Lower lobe of right lung (tissue), 2 donors: ENCODE measurements at regions not wholly inside any gene's neighbourhood (a gene's known extent, or its start where the extent isn't known, plus 50 kb on each side); places are given as distances from the start of the nearest gene placed in this dataset.

Experiments used
- ATAC-seq, 2 donors: fragments of 200-7000 bp; cut with Tn5 transposase; one replicate each; pipeline ENCODE4 v1.9.1; 2020 to 2022; ENCODE audit warnings: mild to moderate bottlenecking in 2 of 2, moderate library complexity in 2 of 2
- DNase-seq: peaks from one replicate; pipeline ENCODE4 v3.0.0-alpha.2; 2020
- H3K27ac ChIP-seq: fragments of 200-600 bp; one replicate; pipeline ENCODE4 v1.8.0; 2022
- H3K27me3 ChIP-seq: fragments of 200-600 bp; one replicate; pipeline ENCODE4 v1.8.0; 2022; ENCODE audit warnings: low read depth
- H3K36me3 ChIP-seq: fragments of 200-600 bp; one replicate; pipeline ENCODE4 v1.8.0; 2022; ENCODE audit warnings: mild to moderate bottlenecking
- H3K4me1 ChIP-seq: fragments of 200-600 bp; one replicate; pipeline ENCODE4 v1.8.0; 2022
- H3K4me3 ChIP-seq: fragments of 200-600 bp; one replicate; pipeline ENCODE4 v1.8.0; 2022; ENCODE audit warnings: mild to moderate bottlenecking
- H3K9me3 ChIP-seq: fragments of 200-600 bp; one replicate; pipeline ENCODE4 v1.8.0; 2022
- CTCF ChIP-seq: fragments of 200-600 bp; IDR thresholded peaks from one replicate; pipeline ENCODE4 v1.8.0; 2022; ENCODE audit warnings: antibody characterized with exemption, mild to moderate bottlenecking
- intact Hi-C: fragments of 100-400 bp; cut with DNase I; formaldehyde crosslinking; loops from one replicate; pipeline ENCODE4 v1.11.0; 2022
- donor health status: DM: no; HTN: yes; CAD: no; lungs with severe emphysema.

GRCh38 chr11:130772266-130773227 lies 143.7 kb downstream of the SNX19 start:
- DNase-seq (no peak), ATAC-seq (peak; percentile 41 to 54)
- no peak for TF ChIP-seq CTCF
- intact Hi-C loops = no loop called here
- peak overlapping the region; percentile 4 for H3K27ac ChIP-seq
- no peaks in the 10 kb centered on the region for H3K27me3 ChIP-seq
- H3K4me3 ChIP-seq = no peak overlapping the region
- no peaks in the 10 kb centered on the region for H3K9me3 ChIP-seq
- H3K36me3 ChIP-seq = no peaks in the 10 kb centered on the region
- peaks cover 9% of the 10 kb centered on the region for H3K4me1 ChIP-seq

- Histone ChIP-seq H3K4me3 (no peak overlapping the region), H3K27me3 (no peaks in the 10 kb centered on the region), H3K4me1 (peaks cover 9% of the 10 kb centered on the region), H3K36me3 (no peaks in the 10 kb centered on the region), H3K9me3 (no peaks in the 10 kb centered on the region), H3K27ac (no peak overlapping the region)
- intact Hi-C loops = no loop called here
- ATAC-seq (no peak), DNase-seq (no peak)
- TF ChIP-seq CTCF = no peak
Observed at GRCh38 chr11:130773244-130773820, 142.9 kb downstream of the SNX19 start.

GRCh38 chr11:130774703-130775102 lies 141.6 kb downstream of the SNX19 start:
- ATAC-seq (no peak), DNase-seq (no peak)
- H3K4me3 ChIP-seq = no peak overlapping the region
- H3K27ac ChIP-seq = no peak overlapping the region
- no peaks in the 10 kb centered on the region for H3K36me3 ChIP-seq
- TF ChIP-seq CTCF = no peak
- intact Hi-C loops = no loop called here
- no peaks in the 10 kb centered on the region for H3K9me3 ChIP-seq
- H3K4me1 ChIP-seq = peaks cover 9% of the 10 kb centered on the region
- no peaks in the 10 kb centered on the region for H3K27me3 ChIP-seq

- H3K36me3 ChIP-seq = no peaks in the 10 kb centered on the region
- no peak for TF ChIP-seq CTCF
- intact Hi-C loops = no loop called here
- no peak overlapping the region for H3K4me3 ChIP-seq
- no peak overlapping the region for H3K27ac ChIP-seq
- DNase-seq (no peak), ATAC-seq (no peak)
- H3K9me3 ChIP-seq = no peaks in the 10 kb centered on the region
- peaks cover 9% of the 10 kb centered on the region for H3K4me1 ChIP-seq
- no peaks in the 10 kb centered on the region for H3K27me3 ChIP-seq
Observed at GRCh38 chr11:130775306-130776060, 140.8 kb downstream of the SNX19 start.

- ATAC-seq (no peak), DNase-seq (no peak)
- Histone ChIP-seq H3K9me3 (no peaks in the 10 kb centered on the region), H3K27ac (no peak overlapping the region), H3K4me1 (peaks cover 9% of the 10 kb centered on the region), H3K36me3 (no peaks in the 10 kb centered on the region), H3K4me3 (no peak overlapping the region), H3K27me3 (no peaks in the 10 kb centered on the region)
- intact Hi-C loops = no loop called here
- no peak for TF ChIP-seq CTCF
Observed at GRCh38 chr11:130776061-130776419, 140.2 kb downstream of the SNX19 start.
